AG09309 (cell line): ENCODE measurements at regions not wholly inside any gene's neighbourhood (a gene's known extent, or its start where the extent isn't known, plus 50 kb on each side); places are given as distances from the start of the nearest gene placed in this dataset.

Source experiments
- DNase-seq: peaks from one replicate; pipeline ENCODE4 v3.0.0-alpha.2; 2010; ENCODE audit warnings: low read depth
- H3K4me3 ChIP-seq: 2 replicates; pipeline ENCODE4 v1.5.1; 2011; ENCODE audit warnings: mild to moderate bottlenecking, low read depth, low read length, moderate library complexity; ENCODE audit not compliant: control insufficient read depth
- TF ChIP-seq, protein P1 (sequence below): IDR thresholded peaks from 2 replicates; pipeline ENCODE4 v1.5.1; 2011; ENCODE audit warnings: mild to moderate bottlenecking, low read depth, low read length, inconsistent platforms; ENCODE audit not compliant: insufficient read depth, control insufficient read depth; ENCODE audit errors: missing control alignments

DNA sequence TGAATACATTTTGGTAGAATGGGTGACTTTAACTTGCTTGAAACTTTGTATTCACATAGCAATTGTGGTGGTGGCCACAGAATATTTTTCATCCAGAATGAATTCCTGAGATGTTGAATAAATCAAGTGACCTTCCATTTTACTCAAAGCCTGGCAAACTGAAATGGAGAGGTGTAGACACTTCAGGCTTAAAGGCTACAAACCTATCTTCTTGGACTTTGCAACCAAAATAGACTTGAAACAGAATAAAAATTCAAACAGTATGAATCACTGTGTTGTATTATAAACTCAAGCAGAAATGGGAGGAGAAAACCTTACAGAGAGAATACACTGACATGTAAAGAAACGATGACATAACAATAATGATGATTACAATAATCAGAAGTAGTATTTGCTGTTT is 371.6 kb downstream of the BCKDHB start:
- DNase-seq: no peak
- H3K4me3 ChIP-seq: no peak overlapping the region
- TF ChIP-seq, protein P1, sequence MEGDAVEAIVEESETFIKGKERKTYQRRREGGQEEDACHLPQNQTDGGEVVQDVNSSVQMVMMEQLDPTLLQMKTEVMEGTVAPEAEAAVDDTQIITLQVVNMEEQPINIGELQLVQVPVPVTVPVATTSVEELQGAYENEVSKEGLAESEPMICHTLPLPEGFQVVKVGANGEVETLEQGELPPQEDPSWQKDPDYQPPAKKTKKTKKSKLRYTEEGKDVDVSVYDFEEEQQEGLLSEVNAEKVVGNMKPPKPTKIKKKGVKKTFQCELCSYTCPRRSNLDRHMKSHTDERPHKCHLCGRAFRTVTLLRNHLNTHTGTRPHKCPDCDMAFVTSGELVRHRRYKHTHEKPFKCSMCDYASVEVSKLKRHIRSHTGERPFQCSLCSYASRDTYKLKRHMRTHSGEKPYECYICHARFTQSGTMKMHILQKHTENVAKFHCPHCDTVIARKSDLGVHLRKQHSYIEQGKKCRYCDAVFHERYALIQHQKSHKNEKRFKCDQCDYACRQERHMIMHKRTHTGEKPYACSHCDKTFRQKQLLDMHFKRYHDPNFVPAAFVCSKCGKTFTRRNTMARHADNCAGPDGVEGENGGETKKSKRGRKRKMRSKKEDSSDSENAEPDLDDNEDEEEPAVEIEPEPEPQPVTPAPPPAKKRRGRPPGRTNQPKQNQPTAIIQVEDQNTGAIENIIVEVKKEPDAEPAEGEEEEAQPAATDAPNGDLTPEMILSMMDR: no peak

DNA sequence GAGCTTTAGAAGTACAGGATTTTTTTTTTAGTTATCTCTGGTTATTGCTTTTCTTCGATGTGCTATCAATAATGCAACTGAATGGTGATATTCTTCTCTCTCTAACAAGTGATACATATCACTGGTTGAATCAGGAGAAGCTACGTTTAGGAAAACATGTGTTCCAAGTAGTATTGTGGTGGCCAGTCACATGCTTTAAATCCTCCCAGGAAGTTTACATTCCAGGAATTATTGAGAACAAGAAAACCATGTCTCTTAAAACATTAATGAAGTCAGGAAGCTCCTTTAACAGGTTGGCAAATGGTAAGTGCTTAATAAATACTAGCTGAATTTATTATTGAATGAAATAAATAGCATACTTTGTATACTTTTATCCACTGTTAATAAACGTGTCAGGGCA is 371.1 kb downstream of the BCKDHB start:
- DNase-seq: no peak
- TF ChIP-seq, protein P1: no peak
- H3K4me3 ChIP-seq: no peak overlapping the region

DNA sequence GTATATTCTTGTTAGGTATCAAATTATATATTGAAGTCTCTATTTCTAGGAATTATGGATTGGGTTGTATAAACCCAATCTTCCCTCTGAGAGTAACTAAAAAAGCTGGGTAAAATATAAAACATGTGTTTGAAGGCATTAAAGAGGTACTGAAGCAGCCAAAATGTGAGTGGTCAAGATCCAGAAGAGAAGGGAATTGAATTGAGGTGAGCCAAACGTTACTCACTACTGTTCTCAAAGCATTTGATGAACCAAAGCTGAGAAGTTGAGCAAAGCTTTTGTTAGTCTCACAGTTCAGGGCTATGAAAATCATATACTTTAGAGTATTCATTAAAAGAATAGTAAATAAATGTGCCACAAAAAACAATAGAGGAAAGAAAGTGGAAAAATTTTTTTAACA is 365.8 kb downstream of the BCKDHB start:
- no peak overlapping the region for H3K4me3 ChIP-seq
- TF ChIP-seq, protein P1: no peak
- DNase-seq: no peak

DNA sequence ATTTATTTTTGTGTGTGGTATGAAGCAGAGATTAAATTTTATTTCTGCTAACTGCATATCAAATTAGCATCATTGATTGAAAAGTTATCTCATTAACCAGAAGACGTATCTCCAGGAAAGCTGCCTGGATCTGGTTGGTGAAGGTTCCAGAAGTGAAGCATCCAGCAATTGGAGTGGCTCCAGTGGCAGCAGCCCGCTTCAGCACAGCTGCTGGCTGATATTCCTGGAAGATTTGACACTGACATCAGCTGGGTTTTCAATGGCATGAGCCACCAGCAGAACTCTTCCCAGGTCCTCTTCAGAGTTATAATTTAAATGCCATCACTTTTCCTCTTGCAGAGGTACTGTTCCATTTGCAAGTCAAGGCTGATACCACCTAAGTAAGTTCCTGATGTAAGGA is 363.5 kb downstream of the BCKDHB start:
- no peak for DNase-seq
- H3K4me3 ChIP-seq: no peak overlapping the region
- TF ChIP-seq, protein P1: no peak

DNA sequence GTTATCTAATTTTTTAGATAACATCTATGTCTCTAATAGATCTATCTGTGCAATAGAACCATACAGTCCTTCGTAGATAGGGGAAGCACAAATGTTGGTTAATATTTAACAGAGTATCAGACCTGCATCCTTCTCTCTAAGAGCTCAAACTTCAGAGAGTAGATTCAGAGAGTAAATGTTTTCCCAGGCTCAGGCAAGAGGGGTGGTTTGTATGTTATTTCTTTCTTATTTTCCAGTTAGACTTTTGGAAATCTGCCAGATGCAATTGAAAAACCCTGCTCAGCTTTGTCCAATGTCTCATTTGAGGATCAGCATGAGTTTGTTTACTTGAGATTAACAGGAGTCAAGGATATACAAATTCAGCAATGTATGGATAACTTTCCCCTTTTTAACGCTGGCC is 361.9 kb downstream of the BCKDHB start:
- DNase-seq: no peak
- no peak overlapping the region for H3K4me3 ChIP-seq
- TF ChIP-seq, protein P1: no peak

DNA sequence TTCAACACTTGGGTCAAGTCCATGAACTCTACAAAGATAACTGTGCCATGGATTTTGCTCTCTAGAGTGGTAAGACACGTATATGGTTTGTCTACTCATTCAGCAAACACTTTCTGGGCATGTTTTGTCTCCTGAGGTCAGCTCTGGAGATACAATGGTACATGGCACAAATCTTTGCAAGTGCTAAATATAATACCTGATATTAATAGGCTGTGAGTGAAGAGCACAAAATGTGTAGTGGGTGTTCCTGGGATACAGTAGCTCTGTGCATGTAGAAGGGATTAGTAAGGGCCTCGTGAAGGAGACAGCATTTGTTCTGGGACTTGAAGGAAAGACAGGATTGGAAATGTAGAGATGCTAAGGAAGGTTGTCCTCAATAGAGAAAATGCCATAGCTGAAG is 360.9 kb downstream of the BCKDHB start:
- TF ChIP-seq, protein P1: no peak
- no peak overlapping the region for H3K4me3 ChIP-seq
- no peak for DNase-seq

DNA sequence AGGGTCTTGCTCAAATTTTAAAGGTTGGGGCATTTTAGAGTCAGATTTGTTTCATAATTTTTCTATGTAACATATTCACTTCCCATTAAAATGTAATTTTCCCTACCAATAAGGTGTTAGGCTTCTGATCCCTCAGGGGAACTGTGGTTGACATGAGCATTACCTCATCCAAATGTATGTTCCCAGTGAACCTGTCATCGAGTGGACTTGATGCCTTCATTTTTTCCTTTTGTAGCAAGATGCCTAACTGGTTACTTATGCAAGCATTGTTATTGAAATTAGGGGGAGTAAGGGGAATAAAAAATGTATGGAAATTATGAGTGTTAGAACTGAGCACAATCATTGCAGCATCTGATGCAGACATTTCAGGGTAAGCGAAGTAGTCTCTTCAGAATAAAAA is 360.5 kb downstream of the BCKDHB start:
- no peak for DNase-seq
- H3K4me3 ChIP-seq: no peak overlapping the region
- TF ChIP-seq, protein P1: no peak
